GM12892 (cell line): ENCODE measurements at regions not wholly inside any gene's neighbourhood (a gene's known extent, or its start where the extent isn't known, plus 50 kb on each side); places are given as distances from the start of the nearest gene placed in this dataset.
"Not testable (repeated sequence)": the region's sequence is repeated elsewhere in the genome, so short reads cannot be mapped to it uniquely, and the experiment has no call there.

Experiments
- POLR2A ChIP-seq: IDR thresholded peaks from 2 replicates; pipeline ENCODE4 v1.6.1; 2011; ENCODE audit warnings: low read depth, low read length, control low read depth
- POLR2AphosphoS5 ChIP-seq: IDR thresholded peaks from 2 replicates; pipeline ENCODE4 v1.6.1; 2011; ENCODE audit warnings: low read depth, low read length, control low read depth
- TAF1 ChIP-seq: IDR thresholded peaks from 2 replicates; pipeline ENCODE4 v1.6.1; 2011; ENCODE audit warnings: low read depth, mild to moderate bottlenecking, control low read depth, low read length, borderline replicate concordance

GRCh38 chr3:5775100-5775499 lies 587.6 kb downstream of the EDEM1 start:
- not testable (repeated sequence) for TF ChIP-seq POLR2AphosphoS5, TAF1, POLR2A
